ENCODE measurements at regions not wholly inside any gene's neighbourhood (a gene's known extent, or its start where the extent isn't known, plus 50 kb on each side); places are given as distances from the start of the nearest gene placed in this dataset.

GRCh38 chr18:34031810-34032209 is 192.9 kb downstream of the NOL4 start:
- TF ChIP-seq, protein P1, sequence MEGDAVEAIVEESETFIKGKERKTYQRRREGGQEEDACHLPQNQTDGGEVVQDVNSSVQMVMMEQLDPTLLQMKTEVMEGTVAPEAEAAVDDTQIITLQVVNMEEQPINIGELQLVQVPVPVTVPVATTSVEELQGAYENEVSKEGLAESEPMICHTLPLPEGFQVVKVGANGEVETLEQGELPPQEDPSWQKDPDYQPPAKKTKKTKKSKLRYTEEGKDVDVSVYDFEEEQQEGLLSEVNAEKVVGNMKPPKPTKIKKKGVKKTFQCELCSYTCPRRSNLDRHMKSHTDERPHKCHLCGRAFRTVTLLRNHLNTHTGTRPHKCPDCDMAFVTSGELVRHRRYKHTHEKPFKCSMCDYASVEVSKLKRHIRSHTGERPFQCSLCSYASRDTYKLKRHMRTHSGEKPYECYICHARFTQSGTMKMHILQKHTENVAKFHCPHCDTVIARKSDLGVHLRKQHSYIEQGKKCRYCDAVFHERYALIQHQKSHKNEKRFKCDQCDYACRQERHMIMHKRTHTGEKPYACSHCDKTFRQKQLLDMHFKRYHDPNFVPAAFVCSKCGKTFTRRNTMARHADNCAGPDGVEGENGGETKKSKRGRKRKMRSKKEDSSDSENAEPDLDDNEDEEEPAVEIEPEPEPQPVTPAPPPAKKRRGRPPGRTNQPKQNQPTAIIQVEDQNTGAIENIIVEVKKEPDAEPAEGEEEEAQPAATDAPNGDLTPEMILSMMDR (tag by site-specific recombination; IDR thresholded peaks at IDR 0.05) = no peak
- TF ChIP-seq ZNF843 (tag by site-specific recombination; IDR thresholded peaks at IDR 0.05) = no peak
- TF ChIP-seq, protein P2, sequence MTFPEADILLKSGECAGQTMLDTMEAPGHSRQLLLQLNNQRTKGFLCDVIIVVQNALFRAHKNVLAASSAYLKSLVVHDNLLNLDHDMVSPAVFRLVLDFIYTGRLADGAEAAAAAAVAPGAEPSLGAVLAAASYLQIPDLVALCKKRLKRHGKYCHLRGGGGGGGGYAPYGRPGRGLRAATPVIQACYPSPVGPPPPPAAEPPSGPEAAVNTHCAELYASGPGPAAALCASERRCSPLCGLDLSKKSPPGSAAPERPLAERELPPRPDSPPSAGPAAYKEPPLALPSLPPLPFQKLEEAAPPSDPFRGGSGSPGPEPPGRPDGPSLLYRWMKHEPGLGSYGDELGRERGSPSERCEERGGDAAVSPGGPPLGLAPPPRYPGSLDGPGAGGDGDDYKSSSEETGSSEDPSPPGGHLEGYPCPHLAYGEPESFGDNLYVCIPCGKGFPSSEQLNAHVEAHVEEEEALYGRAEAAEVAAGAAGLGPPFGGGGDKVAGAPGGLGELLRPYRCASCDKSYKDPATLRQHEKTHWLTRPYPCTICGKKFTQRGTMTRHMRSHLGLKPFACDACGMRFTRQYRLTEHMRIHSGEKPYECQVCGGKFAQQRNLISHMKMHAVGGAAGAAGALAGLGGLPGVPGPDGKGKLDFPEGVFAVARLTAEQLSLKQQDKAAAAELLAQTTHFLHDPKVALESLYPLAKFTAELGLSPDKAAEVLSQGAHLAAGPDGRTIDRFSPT (tag by site-specific recombination; IDR thresholded peaks at IDR 0.05) = no peak
- no peak for TF ChIP-seq ZNF645 (tag by site-specific recombination; IDR thresholded peaks at IDR 0.05)

All from HEK293 (cell line).